Omental fat pad (tissue), 3 donors: ENCODE measurements at regions not wholly inside any gene's neighbourhood (a gene's known extent, or its start where the extent isn't known, plus 50 kb on each side); places are given as distances from the start of the nearest gene placed in this dataset.

Experiments used
- ATAC-seq: fragments of 150-250 bp; one replicate; pipeline ENCODE4 v1.9.1; 2016; ENCODE audit warnings: mild to moderate bottlenecking, moderate library complexity; ENCODE audit not compliant: low FRiP score
- DNase-seq: peaks from one replicate; pipeline ENCODE4 v3.0.0-alpha.2; 2019; ENCODE audit warnings: low spot score
- CTCF ChIP-seq, 3 donors: fragments of 450-650 bp; IDR thresholded peaks; one replicate each; pipeline ENCODE4 v1.5.1; 2016 to 2017; ENCODE audit warnings: antibody characterized with exemption in 3 of 3, mild to moderate bottlenecking in 3 of 3, moderate library complexity in 2 of 3

GRCh38 chr2:198660501-198660900 is 797.2 kb downstream of the SATB2 start:
- DNase-seq (no peak), ATAC-seq (no peak)
- TF ChIP-seq CTCF (IDR thresholded peaks at IDR 0.05) = no peak

GRCh38 chr2:198659096-198659870 is 798.5 kb downstream of the SATB2 start:
- no peak for ATAC-seq
- no peak for TF ChIP-seq CTCF (IDR thresholded peaks at IDR 0.05)
- no peak for DNase-seq

GRCh38 chr2:198657512-198658121 is 800.1 kb downstream of the SATB2 start:
- ATAC-seq = no peak
- DNase-seq = no peak
- no peak for TF ChIP-seq CTCF (IDR thresholded peaks at IDR 0.05)

- no peak for TF ChIP-seq CTCF (IDR thresholded peaks at IDR 0.05)
- ATAC-seq (no peak), DNase-seq (no peak)
Measured at GRCh38 chr2:198656869-198657268, 800.9 kb downstream of the SATB2 start.

- no peak for ATAC-seq
- TF ChIP-seq CTCF (IDR thresholded peaks at IDR 0.05) = no peak
- no peak for DNase-seq
Measured at GRCh38 chr2:198654646-198655045, 803.1 kb downstream of the SATB2 start.

- no peak for TF ChIP-seq CTCF (IDR thresholded peaks at IDR 0.05)
- no peak for ATAC-seq
Measured at GRCh38 chr2:198653311-198653710, 804.4 kb downstream of the SATB2 start.

GRCh38 chr2:198652461-198652860 is 805.3 kb downstream of the SATB2 start:
- ATAC-seq = no peak
- TF ChIP-seq CTCF (IDR thresholded peaks at IDR 0.05) = no peak
- DNase-seq = no peak

More at GRCh38 chr2:198653311-198653710, 804.4 kb downstream of the SATB2 start:
- no peak for DNase-seq
